ENCODE measurements at regions not wholly inside any gene's neighbourhood (a gene's known extent, or its start where the extent isn't known, plus 50 kb on each side); places are given as distances from the start of the nearest gene placed in this dataset. TPM values are rescaled to one million over a fixed set of nuclear protein-coding genes. Genes with fewer than 3 reads are reported as not detected.

DNA sequence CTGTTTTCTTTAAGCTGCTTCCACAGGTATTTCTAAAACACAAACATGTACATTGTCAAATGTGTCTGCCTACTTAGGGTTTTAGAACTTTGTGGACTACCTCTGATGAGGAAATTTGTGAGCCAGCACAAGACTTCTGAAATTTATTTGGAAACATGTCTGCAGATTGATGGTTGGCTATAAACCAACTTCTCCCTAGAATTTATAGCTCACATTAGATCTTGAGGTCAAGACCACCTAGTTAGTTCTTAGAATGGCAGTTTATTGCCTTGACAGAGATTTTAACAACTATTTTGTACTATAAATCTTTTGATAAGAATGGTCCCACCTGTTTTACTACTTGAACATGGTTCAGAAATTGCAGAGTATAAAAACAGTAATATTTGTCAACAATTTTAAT lies 72.7 kb upstream of the AADAT start:
- no peak overlapping the region for H3K4me2 ChIP-seq (ENCODE audit: unreplicated experiment)
- DNase-seq = no peak
- H3K9me3 ChIP-seq (ENCODE audit: low read depth) = no peaks in the 10 kb centered on the region
- H3K4me1 ChIP-seq (ENCODE audit: insufficient read depth) = no peaks in the 10 kb centered on the region
- no peak overlapping the region for H3K9ac ChIP-seq
- no peaks in the 10 kb centered on the region for H3K36me3 ChIP-seq (ENCODE audit: low read depth)
- in situ Hi-C loops (cut with MboI) = no loop called here
- no peaks in the 10 kb centered on the region for H3K9me2 ChIP-seq (ENCODE audit: insufficient read depth)
- no peak overlapping the region for H3K27ac ChIP-seq
- no peak overlapping the region for H2AFZ ChIP-seq
- no peaks in the 10 kb centered on the region for H3K79me2 ChIP-seq (ENCODE audit: insufficient read depth)
- H4K20me1 ChIP-seq (ENCODE audit: insufficient read depth) = no peaks in the 10 kb centered on the region
- no peaks in the 10 kb centered on the region for H3K27me3 ChIP-seq (replicated peaks; ENCODE audit: insufficient read depth)
- no peak for TF ChIP-seq EZH2 (IDR thresholded peaks at IDR 0.05; ENCODE audit: insufficient read depth, poor library complexity, severe bottlenecking)
- no peak for TF ChIP-seq EZH2phosphoT487 (IDR thresholded peaks at IDR 0.05; ENCODE audit: insufficient read depth, low read depth)
- H3K4me3 ChIP-seq = no peak overlapping the region
- no peaks in the 10 kb centered on the region for H3F3A ChIP-seq (ENCODE audit: insufficient read depth)

DNA sequence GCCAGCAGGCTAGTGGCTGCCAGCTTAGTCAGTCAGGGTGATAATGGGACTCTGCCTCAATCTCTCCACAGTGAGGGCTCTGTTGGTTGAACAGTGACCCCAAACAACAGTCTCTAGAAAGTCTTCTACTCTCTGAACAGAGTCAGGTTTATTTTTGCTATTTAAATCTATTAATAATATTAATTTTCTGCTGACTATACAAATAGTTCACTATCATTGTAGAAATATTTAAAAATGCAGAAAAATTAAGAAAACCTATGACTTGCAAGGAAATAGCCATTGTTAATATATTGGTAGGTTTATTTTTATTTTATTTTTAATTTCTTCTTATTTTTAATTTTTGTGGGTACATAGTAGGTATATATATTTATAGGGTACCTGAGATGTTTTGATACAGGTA lies 67.9 kb upstream of the AADAT start:
- H3K9me2 ChIP-seq (ENCODE audit: insufficient read depth) = no peaks in the 10 kb centered on the region
- H3K27ac ChIP-seq = no peak overlapping the region
- no peak overlapping the region for H3K4me3 ChIP-seq
- no peaks in the 10 kb centered on the region for H3F3A ChIP-seq (ENCODE audit: insufficient read depth)
- H3K4me1 ChIP-seq (ENCODE audit: insufficient read depth) = no peaks in the 10 kb centered on the region
- H3K79me2 ChIP-seq (ENCODE audit: insufficient read depth) = no peaks in the 10 kb centered on the region
- no peak overlapping the region for H2AFZ ChIP-seq
- no peak for TF ChIP-seq EZH2 (IDR thresholded peaks at IDR 0.05; ENCODE audit: insufficient read depth, poor library complexity, severe bottlenecking)
- no peaks in the 10 kb centered on the region for H4K20me1 ChIP-seq (ENCODE audit: insufficient read depth)
- in situ Hi-C loops (cut with MboI) = no loop called here
- H3K27me3 ChIP-seq (replicated peaks; ENCODE audit: insufficient read depth) = no peaks in the 10 kb centered on the region
- no peaks in the 10 kb centered on the region for H3K9me3 ChIP-seq (ENCODE audit: low read depth)
- no peak for DNase-seq
- no peaks in the 10 kb centered on the region for H3K36me3 ChIP-seq (ENCODE audit: low read depth)
- H3K4me2 ChIP-seq (ENCODE audit: unreplicated experiment) = no peak overlapping the region
- no peak overlapping the region for H3K9ac ChIP-seq

DNA sequence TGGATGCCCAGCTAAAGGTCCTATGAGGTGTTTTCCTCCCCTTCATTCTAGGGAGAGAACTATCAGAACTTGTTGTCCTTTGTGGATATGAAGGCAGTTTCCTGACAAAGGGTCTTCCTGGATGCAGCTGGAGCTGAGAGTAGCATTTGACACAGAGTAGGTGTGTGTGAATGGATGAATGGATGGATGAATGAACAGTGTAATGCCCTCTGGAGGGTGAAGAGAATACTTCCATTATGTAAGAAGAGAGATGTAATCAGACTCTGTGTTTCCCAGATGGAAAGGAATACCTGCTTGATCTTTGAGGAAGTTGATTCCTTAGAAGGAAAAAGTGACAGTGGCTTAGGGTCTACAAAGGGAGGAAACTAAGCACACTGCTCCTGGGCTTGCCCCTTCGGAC lies 55.4 kb upstream of the AADAT start:
- Histone ChIP-seq H3K27ac (no peak overlapping the region), H3K9me3 (ENCODE audit: low read depth) (no peaks in the 10 kb centered on the region), H3K79me2 (ENCODE audit: insufficient read depth) (no peaks in the 10 kb centered on the region), H3K4me2 (ENCODE audit: unreplicated experiment) (no peak overlapping the region), H3K9me2 (ENCODE audit: insufficient read depth) (no peaks in the 10 kb centered on the region), H3F3A (ENCODE audit: insufficient read depth) (no peaks in the 10 kb centered on the region), H3K4me1 (ENCODE audit: insufficient read depth) (no peaks in the 10 kb centered on the region), H2AFZ (no peak overlapping the region), H3K36me3 (ENCODE audit: low read depth) (no peaks in the 10 kb centered on the region), H3K27me3 (replicated peaks; ENCODE audit: insufficient read depth) (no peaks in the 10 kb centered on the region), H3K9ac (no peak overlapping the region), H4K20me1 (ENCODE audit: insufficient read depth) (no peaks in the 10 kb centered on the region), H3K4me3 (no peak overlapping the region)
- DNase-seq = no peak
- in situ Hi-C loops (cut with MboI) = no loop called here
- WGBS, 2 experiments (ENCODE audit: low coverage in 1 of 2, low lambda C conversion rate in 2 of 2, missing lambda C conversion rate in 2 of 2) = 19 to 25% methylated on average over 1 of the region's 1 CpG
- TF ChIP-seq EZH2phosphoT487 (IDR thresholded peaks at IDR 0.05; ENCODE audit: insufficient read depth, low read depth) (no peak), EZH2 (IDR thresholded peaks at IDR 0.05; ENCODE audit: insufficient read depth, poor library complexity, severe bottlenecking) (no peak)

DNA sequence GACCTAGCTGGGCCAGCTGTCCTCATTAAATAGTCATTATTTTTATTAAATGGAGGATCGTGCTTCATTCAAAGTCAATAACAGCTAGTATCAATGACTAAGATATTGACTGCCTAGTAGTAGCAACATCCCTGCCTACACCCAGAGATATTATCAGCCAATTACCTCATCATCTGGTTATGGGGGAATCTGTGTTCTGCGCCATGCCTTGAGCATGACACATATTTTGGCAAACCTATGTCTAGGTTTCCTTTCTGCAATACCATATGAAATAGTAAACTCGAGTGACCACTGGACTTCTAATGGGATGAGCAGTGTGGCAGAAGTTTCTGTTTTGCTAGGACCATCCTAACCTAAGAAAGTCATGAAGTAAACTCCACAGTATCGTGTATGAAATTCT lies 50.0 kb upstream of the AADAT start:
- H3F3A ChIP-seq (ENCODE audit: insufficient read depth) = no peaks in the 10 kb centered on the region
- no peaks in the 10 kb centered on the region for H3K9me3 ChIP-seq (ENCODE audit: low read depth)
- peak; percentile 66 for DNase-seq
- H3K4me2 ChIP-seq (ENCODE audit: unreplicated experiment) = no peak overlapping the region
- TF ChIP-seq EZH2phosphoT487 (IDR thresholded peaks at IDR 0.05; ENCODE audit: insufficient read depth, low read depth) (no peak), EZH2 (IDR thresholded peaks at IDR 0.05; ENCODE audit: insufficient read depth, poor library complexity, severe bottlenecking) (no peak)
- no peak overlapping the region for H3K4me3 ChIP-seq
- peaks cover 4% of the 10 kb centered on the region; the same call in 1 of the 2 replicates for H3K4me1 ChIP-seq (ENCODE audit: insufficient read depth)
- H3K79me2 ChIP-seq (ENCODE audit: insufficient read depth) = no peaks in the 10 kb centered on the region
- H3K9ac ChIP-seq = no peak overlapping the region
- in situ Hi-C loops (cut with MboI) = no loop called here
- no peaks in the 10 kb centered on the region for H4K20me1 ChIP-seq (ENCODE audit: insufficient read depth)
- H3K36me3 ChIP-seq (ENCODE audit: low read depth) = no peaks in the 10 kb centered on the region
- no peak overlapping the region for H2AFZ ChIP-seq
- no peak overlapping the region for H3K27ac ChIP-seq
- H3K9me2 ChIP-seq (ENCODE audit: insufficient read depth) = no peaks in the 10 kb centered on the region
- 60 to 62% methylated on average over 4 of the region's 4 CpGs for WGBS, 2 experiments (ENCODE audit: low coverage in 1 of 2, low lambda C conversion rate in 2 of 2, missing lambda C conversion rate in 2 of 2)
- no peaks in the 10 kb centered on the region for H3K27me3 ChIP-seq (replicated peaks; ENCODE audit: insufficient read depth)

Small RNAs in the stretch of these regions (microRNA-seq; reads per million reads assigned to microRNA genes)
- gene MIR6082 (ENCODE audit: borderline number of aligned reads) = not detected

Small RNAs in the stretch of these regions (small RNA-seq; reads per million reads assigned to genes)
- not detected for gene AC097486.1 (ENCODE audit: low read depth, low replicate concordance)
- not detected for gene MIR6082 (ENCODE audit: low read depth, low replicate concordance)
- gene RNU6ATAC13P (ENCODE audit: low read depth, low replicate concordance) = not detected

Data from GM23248 (cell line).